SU-DHL-6 (cell line): ENCODE measurements at regions not wholly inside any gene's neighbourhood (a gene's known extent, or its start where the extent isn't known, plus 50 kb on each side); places are given as distances from the start of the nearest gene placed in this dataset.

Source experiments
- EZH2phosphoT487 ChIP-seq: fragments of 200-600 bp; sonication (generic), shearing (Covaris generic); conservative IDR thresholded peaks from 2 replicates; pipeline ENCODE4 v1.6.1; 2018; ENCODE audit warnings: mild to moderate bottlenecking, antibody characterized with exemption, low read length, moderate library complexity, mixed read lengths
- TF ChIP-seq, protein P1 (sequence below): fragments of 200-600 bp; sonication (generic); IDR thresholded peaks from one replicate; pipeline ENCODE4 v1.5.1; 2017; ENCODE audit warnings: antibody characterized with exemption, mild to moderate bottlenecking, low read length, moderate library complexity; ENCODE audit not compliant: insufficient read depth, poor library complexity, severe bottlenecking

DNA sequence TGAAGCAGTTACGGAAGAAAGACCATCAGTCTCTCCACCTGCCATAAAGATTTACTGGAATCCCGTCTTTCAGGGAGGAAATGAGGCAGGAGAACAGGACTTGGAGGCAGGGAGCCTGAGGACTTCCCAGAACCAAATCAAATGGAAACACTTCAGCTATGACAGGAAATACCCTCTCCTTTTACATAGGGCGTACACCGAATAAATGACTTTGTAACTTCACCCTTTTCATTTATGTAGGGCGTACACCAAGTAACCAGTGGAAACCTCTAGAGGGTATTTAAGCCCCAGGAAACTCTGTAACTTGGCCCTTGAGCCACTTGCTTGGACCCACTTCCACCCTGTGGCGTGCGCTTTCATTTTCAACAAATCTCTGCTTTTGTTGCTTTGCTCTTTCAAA is 218.3 kb upstream of the SLC39A10 start:
- TF ChIP-seq, protein P1, sequence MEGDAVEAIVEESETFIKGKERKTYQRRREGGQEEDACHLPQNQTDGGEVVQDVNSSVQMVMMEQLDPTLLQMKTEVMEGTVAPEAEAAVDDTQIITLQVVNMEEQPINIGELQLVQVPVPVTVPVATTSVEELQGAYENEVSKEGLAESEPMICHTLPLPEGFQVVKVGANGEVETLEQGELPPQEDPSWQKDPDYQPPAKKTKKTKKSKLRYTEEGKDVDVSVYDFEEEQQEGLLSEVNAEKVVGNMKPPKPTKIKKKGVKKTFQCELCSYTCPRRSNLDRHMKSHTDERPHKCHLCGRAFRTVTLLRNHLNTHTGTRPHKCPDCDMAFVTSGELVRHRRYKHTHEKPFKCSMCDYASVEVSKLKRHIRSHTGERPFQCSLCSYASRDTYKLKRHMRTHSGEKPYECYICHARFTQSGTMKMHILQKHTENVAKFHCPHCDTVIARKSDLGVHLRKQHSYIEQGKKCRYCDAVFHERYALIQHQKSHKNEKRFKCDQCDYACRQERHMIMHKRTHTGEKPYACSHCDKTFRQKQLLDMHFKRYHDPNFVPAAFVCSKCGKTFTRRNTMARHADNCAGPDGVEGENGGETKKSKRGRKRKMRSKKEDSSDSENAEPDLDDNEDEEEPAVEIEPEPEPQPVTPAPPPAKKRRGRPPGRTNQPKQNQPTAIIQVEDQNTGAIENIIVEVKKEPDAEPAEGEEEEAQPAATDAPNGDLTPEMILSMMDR = no peak
- no peak for TF ChIP-seq EZH2phosphoT487
